Right renal cortex interstitium (tissue), 3 donors: ENCODE measurements at regions not wholly inside any gene's neighbourhood (a gene's known extent, or its start where the extent isn't known, plus 50 kb on each side); places are given as distances from the start of the nearest gene placed in this dataset.
"Not testable (repeated sequence)": the region's sequence is repeated elsewhere in the genome, so short reads cannot be mapped to it uniquely, and the experiment has no call there.

Experiments
- DNase-seq, 3 donors: peaks; one replicate each; pipeline ENCODE4 v3.0.0-alpha.2; 2013; ENCODE audit warnings: low read depth in 3 of 3, low spot score in 2 of 3

GRCh38 chr14:83709116-83709515 is 1820.8 kb upstream of the FLRT2 start:
- DNase-seq: no peak

- DNase-seq: no peak
Observed at GRCh38 chr14:83711046-83711445, 1818.9 kb upstream of the FLRT2 start.

GRCh38 chr14:83712418-83713129 is 1817.4 kb upstream of the FLRT2 start:
- no peak for DNase-seq

GRCh38 chr14:83713732-83714131 is 1816.2 kb upstream of the FLRT2 start:
- DNase-seq: no peak

GRCh38 chr14:83714151-83714550 is 1815.8 kb upstream of the FLRT2 start:
- DNase-seq: no peak

- not testable (repeated sequence) for DNase-seq
Observed at GRCh38 chr14:83719435-83719834, 1810.5 kb upstream of the FLRT2 start.

- no peak for DNase-seq
Observed at GRCh38 chr14:83733670-83734069, 1796.3 kb upstream of the FLRT2 start.

- DNase-seq: no peak
Observed at GRCh38 chr14:83734431-83734830, 1795.5 kb upstream of the FLRT2 start.

- DNase-seq: no peak
Observed at GRCh38 chr14:83741269-83741668, 1788.7 kb upstream of the FLRT2 start.

- no peak for DNase-seq
Observed at GRCh38 chr14:83744224-83744623, 1785.7 kb upstream of the FLRT2 start.

GRCh38 chr14:83744891-83745290 is 1785.1 kb upstream of the FLRT2 start:
- no peak for DNase-seq

GRCh38 chr14:83746336-83746735 is 1783.6 kb upstream of the FLRT2 start:
- DNase-seq: no peak

GRCh38 chr14:83757916-83758315 is 1772.0 kb upstream of the FLRT2 start:
- no peak for DNase-seq

- DNase-seq: no peak
Observed at GRCh38 chr14:83764656-83765599, 1765.0 kb upstream of the FLRT2 start.

- DNase-seq: no peak
Observed at GRCh38 chr14:83777516-83777915, 1752.4 kb upstream of the FLRT2 start.

GRCh38 chr14:83779266-83779665 is 1750.7 kb upstream of the FLRT2 start:
- no peak for DNase-seq

GRCh38 chr14:83780321-83780720 is 1749.6 kb upstream of the FLRT2 start:
- no peak for DNase-seq

- no peak for DNase-seq
Observed at GRCh38 chr14:83798421-83798820, 1731.5 kb upstream of the FLRT2 start.

GRCh38 chr14:83799233-83799632 is 1730.7 kb upstream of the FLRT2 start:
- DNase-seq: no peak

GRCh38 chr14:83814896-83815295 is 1715.0 kb upstream of the FLRT2 start:
- no peak for DNase-seq

- DNase-seq: peak; percentile 16 to 47 (median 41)
Observed at GRCh38 chr14:83816761-83817160, 1713.2 kb upstream of the FLRT2 start.

- DNase-seq: no peak
Observed at GRCh38 chr14:83825843-83826242, 1704.1 kb upstream of the FLRT2 start.
